ENCODE measurements at regions not wholly inside any gene's neighbourhood (a gene's known extent, or its start where the extent isn't known, plus 50 kb on each side); places are given as distances from the start of the nearest gene placed in this dataset.

DNA sequence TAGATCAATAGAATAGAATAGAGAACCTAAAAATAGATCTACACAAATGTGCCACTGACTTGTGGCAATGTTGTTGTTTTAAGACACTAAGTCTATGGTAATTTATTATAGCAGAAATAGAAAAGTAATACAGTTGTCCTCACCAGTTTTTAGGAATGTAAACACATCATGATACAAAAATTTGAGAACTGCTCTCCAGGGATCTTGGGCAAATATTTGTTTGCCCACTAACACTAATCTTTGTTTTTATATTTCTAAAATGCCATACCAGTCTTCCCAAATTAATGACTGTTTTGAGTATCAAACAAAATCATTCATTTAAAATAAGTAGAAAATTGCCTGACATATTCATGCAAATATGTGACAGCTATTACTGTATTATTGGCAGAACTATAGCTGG is 297.6 kb downstream of the BRINP1 start:
- TF ChIP-seq ARNTL (CRISPR knock-in tag; IDR thresholded peaks at IDR 0.05; ENCODE audit: borderline replicate concordance, low read depth): no peak
- TF ChIP-seq, protein P1, sequence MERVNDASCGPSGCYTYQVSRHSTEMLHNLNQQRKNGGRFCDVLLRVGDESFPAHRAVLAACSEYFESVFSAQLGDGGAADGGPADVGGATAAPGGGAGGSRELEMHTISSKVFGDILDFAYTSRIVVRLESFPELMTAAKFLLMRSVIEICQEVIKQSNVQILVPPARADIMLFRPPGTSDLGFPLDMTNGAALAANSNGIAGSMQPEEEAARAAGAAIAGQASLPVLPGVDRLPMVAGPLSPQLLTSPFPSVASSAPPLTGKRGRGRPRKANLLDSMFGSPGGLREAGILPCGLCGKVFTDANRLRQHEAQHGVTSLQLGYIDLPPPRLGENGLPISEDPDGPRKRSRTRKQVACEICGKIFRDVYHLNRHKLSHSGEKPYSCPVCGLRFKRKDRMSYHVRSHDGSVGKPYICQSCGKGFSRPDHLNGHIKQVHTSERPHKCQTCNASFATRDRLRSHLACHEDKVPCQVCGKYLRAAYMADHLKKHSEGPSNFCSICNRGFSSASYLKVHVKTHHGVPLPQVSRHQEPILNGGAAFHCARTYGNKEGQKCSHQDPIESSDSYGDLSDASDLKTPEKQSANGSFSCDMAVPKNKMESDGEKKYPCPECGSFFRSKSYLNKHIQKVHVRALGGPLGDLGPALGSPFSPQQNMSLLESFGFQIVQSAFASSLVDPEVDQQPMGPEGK (CRISPR knock-in tag; IDR thresholded peaks at IDR 0.05; ENCODE audit: borderline replicate concordance): no peak
- no peak for TF ChIP-seq CSDC2 (CRISPR knock-in tag; IDR thresholded peaks at IDR 0.05)
- TF ChIP-seq, protein P2, sequence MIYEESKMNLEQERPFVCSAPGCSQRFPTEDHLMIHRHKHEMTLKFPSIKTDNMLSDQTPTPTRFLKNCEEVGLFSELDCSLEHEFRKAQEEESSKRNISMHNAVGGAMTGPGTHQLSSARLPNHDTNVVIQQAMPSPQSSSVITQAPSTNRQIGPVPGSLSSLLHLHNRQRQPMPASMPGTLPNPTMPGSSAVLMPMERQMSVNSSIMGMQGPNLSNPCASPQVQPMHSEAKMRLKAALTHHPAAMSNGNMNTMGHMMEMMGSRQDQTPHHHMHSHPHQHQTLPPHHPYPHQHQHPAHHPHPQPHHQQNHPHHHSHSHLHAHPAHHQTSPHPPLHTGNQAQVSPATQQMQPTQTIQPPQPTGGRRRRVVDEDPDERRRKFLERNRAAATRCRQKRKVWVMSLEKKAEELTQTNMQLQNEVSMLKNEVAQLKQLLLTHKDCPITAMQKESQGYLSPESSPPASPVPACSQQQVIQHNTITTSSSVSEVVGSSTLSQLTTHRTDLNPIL (CRISPR knock-in tag; IDR thresholded peaks at IDR 0.05; ENCODE audit: low read depth): no peak
- TF ChIP-seq ZC3H10 (CRISPR knock-in tag; IDR thresholded peaks at IDR 0.05): no peak
- no peak for TF ChIP-seq ZFP3 (CRISPR knock-in tag; IDR thresholded peaks at IDR 0.05)
- TF ChIP-seq ISL1 (CRISPR knock-in tag; IDR thresholded peaks at IDR 0.05): no peak
- no peak for TF ChIP-seq PPARA (CRISPR knock-in tag; IDR thresholded peaks at IDR 0.05; ENCODE audit: borderline replicate concordance)
